Left kidney (tissue), 1 donor: ENCODE measurements at regions not wholly inside any gene's neighbourhood (a gene's known extent, or its start where the extent isn't known, plus 50 kb on each side); places are given as distances from the start of the nearest gene placed in this dataset.
A peak's percentile ranks its signal among the peaks of the same experiment; 100 is the strongest.
"Not testable (repeated sequence)": the region's sequence is repeated elsewhere in the genome, so short reads cannot be mapped to it uniquely, and the experiment has no call there.

Experiments
- DNase-seq: peaks from one replicate; pipeline ENCODE4 v3.0.0-alpha.2; 2013

DNA sequence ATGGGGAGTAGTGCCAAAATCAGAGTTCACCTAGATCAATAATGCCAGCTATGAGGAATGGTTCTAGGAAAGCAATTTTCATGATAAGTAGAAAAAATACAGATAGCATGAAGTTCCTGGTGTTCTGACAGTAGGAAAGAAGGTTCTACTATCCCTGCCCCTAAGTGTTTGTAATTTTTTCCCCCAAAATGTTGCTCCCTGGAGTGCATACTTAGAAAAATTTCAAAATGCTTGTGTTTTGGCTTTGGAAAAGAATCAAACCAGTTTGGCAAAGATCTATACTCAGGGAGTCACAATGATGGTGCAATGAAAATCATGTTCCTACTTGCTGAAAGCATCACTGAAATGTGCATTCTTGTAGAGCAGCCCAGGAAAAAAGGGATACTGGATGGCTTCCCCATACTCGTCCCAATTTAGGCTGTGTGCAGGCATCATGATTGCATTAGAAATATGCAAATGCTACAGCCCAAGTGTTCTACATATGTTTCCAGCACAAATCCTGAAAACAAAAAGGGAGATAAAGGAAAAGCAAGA, 74.7 kb downstream of the LPAR4 start:
- no peak for DNase-seq

GRCh38 chrX:78831523-78831922, 84.0 kb downstream of the LPAR4 start:
- DNase-seq, result no peak

GRCh38 chrX:78838709-78839108, 91.2 kb downstream of the LPAR4 start:
- DNase-seq, result no peak

GRCh38 chrX:78839711-78840110, 92.2 kb downstream of the LPAR4 start:
- no peak for DNase-seq

DNA sequence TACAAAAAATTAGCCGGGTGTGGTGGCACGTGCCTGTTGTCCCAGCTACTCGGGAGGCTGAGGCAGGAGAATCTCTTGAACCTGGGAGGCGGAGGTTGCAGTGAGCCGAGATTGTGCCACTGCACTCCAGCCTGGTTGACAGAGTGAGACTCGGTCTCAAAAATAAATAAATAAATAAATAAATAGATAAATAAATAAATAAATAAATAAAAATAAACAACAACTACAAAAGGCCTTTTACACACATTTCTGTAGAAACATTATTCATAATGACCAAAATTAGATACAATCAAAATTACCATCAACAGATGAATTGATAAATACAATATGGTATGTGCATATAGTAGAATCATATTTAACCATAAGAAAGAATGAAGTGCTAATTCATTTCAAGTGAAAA, 96.7 kb downstream of the LPAR4 start:
- not testable (repeated sequence) for DNase-seq

DNA sequence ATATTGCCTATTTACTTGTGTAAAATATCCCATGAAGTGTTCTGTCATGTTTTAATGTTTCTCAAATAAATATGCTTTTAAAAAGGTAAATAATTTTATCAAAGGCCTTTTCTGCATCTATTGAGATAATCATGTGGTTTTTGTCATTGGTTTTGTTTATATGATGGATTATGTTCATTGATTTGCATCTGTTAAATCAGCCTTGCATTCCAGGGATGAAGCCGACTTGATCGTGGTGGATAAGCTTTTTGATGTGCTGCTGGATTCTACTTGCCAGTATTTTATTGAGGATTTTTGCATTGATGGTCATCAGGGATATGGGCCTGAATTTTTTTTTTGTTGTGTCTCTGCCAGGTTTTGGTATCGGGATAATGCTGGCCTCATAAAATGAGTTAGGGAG, 63.9 kb upstream of the P2RY10 start:
- not testable (repeated sequence) for DNase-seq

DNA sequence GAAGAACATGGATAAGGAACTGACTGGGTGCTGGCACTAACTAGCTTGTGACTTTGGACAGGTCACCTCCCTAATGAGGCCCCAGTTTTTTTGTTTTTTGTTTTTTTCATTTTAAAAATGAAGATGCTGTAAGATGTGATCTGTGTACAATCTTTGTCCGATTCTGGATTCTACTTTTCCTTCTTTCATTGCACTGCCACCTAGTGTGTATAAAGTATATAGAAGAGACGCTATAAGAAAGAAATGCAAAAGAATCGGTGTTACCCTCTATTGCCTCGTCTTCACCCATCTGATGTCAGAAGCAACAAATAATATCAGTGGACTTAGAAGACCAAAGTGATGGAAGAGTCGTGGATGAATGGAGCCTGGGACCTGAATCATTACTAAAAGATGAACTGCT, 58.6 kb upstream of the P2RY10 start:
- DNase-seq, result peak; percentile 8
